Testis (tissue), 2 donors: ENCODE measurements at regions not wholly inside any gene's neighbourhood (a gene's known extent, or its start where the extent isn't known, plus 50 kb on each side); places are given as distances from the start of the nearest gene placed in this dataset.
"Not testable (repeated sequence)": the region's sequence is repeated elsewhere in the genome, so short reads cannot be mapped to it uniquely, and the experiment has no call there.

Experiments
- DNase-seq: peaks from one replicate; pipeline ENCODE4 v3.0.0-alpha.2; 2019
- H3K27ac ChIP-seq, 2 donors: fragments of 200-600 bp; sonication (generic); one replicate each; pipeline ENCODE4 v1.5.1; 2019
- H3K27me3 ChIP-seq: fragments of 200-600 bp; sonication (generic); one replicate; pipeline ENCODE4 v1.5.1; 2019
- H3K36me3 ChIP-seq: fragments of 200-600 bp; sonication (generic); one replicate; pipeline ENCODE4 v1.5.1; 2017; ENCODE audit warnings: low read depth; ENCODE audit errors: missing control alignments
- H3K4me1 ChIP-seq: fragments of 200-600 bp; sonication (generic); one replicate; pipeline ENCODE4 v1.5.1; 2019
- H3K4me3 ChIP-seq, 2 donors: fragments of 200-600 bp; sonication (generic); one replicate each; pipeline ENCODE4 v1.5.1; 2017 to 2019
- H3K9me3 ChIP-seq: fragments of 200-600 bp; sonication (generic); one replicate; pipeline ENCODE4 v1.5.1; 2017
- POLR2A ChIP-seq: fragments of 450-650 bp; IDR thresholded peaks from one replicate; pipeline ENCODE4 v1.6.1; 2017; ENCODE audit warnings: antibody characterized with exemption, mild to moderate bottlenecking, moderate library complexity
- WGBS, 2 donors: methylation state at CpG; one replicate each; pipeline ENCODE4 v1.1.5; 2018; 5-methylcytosine and 5-hydroxymethylcytosine counted together
- intact Hi-C: fragments of 100-400 bp; cut with DNase I; formaldehyde crosslinking; loops from one replicate; pipeline ENCODE4 v1.15.1; 2023; ENCODE audit warnings: low total_unique reads
- TF ChIP-seq, protein P1 (sequence below), 3 experiments: fragments of 450-650 bp in 2 of 3; fragments of 200-600 bp in 1 of 3; sonication (generic) in 1 of 3; IDR thresholded peaks; one replicate each; pipeline ENCODE4 v1.5.1; 2016 to 2019; ENCODE audit warnings: antibody characterized with exemption in 3 of 3, mild to moderate bottlenecking in 2 of 3, moderate library complexity in 1 of 3

DNA sequence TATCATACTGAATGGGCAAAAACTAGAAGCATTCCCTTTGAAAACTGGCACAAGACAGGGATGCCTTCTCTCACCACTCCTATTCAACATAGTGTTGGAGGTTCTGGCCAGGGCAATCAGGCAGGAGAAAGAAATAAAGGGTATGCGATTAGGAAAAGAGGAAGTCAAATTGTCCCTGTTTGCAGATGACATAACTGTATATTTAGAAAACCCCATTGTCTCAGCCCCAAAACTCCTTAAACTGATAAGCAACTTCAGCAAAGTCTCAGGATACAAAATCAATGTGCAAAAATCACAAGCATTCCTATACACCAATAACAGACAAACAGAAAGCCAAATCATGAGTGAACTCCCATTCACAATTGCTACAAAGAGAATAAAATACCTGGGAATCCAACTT lies 52.5 kb upstream of the CCDC71L start:
- H3K36me3 ChIP-seq, H3K4me1 ChIP-seq, H3K27ac ChIP-seq, DNase-seq, H3K4me3 ChIP-seq, intact Hi-C loops, H3K27me3 ChIP-seq, H3K9me3 ChIP-seq: not testable (repeated sequence)
- WGBS, 2 donors = 86 to 100% methylated on average over 1 of the region's 1 CpG

DNA sequence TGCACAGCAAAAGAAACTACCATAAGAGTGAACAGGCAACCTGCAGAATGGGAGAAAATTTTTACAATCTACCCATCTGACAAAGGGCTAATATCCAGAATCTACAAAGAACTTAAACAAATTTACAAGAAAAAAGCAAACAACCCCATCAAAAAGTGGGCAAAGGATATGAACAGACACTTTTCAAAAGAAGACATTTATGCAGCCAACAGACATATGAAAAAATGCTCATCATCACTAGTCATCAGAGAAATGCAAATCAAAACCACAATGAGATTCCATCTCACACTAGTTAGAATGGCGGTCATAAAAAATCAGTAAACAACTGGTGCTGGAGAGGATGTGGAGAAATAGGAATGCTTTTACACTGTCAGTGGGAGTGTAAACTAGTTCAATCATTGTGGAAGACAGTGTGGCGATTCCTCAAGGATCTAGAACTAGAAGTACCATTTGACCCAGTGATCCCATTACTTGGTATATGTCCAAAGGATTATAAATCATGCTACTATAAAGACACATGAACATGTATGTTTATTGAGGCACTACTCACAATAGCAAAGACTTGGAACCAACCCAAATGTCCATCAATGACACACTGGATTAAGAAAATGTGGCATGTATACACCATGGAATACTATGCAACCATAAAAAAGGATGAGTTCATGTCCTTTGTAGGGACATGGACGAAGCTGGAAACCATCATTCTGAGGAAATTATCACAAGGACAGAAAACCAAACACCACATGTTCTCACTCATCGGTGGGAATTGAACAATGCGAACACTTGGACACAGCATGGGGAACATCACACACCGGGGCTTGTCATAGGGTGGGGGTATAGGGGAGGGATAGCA lies 53.9 kb upstream of the CCDC71L start:
- H3K27me3 ChIP-seq, H3K4me3 ChIP-seq, H3K9me3 ChIP-seq, DNase-seq, H3K36me3 ChIP-seq, intact Hi-C loops, H3K4me1 ChIP-seq, H3K27ac ChIP-seq: not testable (repeated sequence)
- 93 to 95% methylated on average over 6 of the region's 6 CpGs for WGBS, 2 donors

DNA sequence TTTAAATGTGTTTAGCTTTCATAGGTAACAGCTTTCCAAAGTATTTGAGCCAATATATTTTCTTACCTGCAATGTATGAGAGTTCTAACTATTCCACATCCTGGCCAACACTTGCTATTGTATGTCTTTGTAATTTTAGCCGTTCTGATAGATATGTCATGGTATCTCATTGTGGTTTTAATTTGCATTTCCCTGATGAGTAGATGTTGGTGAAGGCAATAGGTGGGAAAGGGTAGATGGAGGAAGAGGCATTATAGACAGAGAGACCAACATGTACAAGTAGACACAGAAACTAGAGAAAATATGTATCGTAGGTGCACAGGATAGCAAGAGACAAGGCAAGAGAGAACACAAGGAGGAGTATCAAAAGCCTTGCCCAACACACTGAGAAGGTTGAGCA lies 54.8 kb upstream of the CCDC71L start:
- TF ChIP-seq, protein P1, sequence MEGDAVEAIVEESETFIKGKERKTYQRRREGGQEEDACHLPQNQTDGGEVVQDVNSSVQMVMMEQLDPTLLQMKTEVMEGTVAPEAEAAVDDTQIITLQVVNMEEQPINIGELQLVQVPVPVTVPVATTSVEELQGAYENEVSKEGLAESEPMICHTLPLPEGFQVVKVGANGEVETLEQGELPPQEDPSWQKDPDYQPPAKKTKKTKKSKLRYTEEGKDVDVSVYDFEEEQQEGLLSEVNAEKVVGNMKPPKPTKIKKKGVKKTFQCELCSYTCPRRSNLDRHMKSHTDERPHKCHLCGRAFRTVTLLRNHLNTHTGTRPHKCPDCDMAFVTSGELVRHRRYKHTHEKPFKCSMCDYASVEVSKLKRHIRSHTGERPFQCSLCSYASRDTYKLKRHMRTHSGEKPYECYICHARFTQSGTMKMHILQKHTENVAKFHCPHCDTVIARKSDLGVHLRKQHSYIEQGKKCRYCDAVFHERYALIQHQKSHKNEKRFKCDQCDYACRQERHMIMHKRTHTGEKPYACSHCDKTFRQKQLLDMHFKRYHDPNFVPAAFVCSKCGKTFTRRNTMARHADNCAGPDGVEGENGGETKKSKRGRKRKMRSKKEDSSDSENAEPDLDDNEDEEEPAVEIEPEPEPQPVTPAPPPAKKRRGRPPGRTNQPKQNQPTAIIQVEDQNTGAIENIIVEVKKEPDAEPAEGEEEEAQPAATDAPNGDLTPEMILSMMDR (IDR thresholded peaks at IDR 0.05) = no peak
- no peak for TF ChIP-seq POLR2A
- Histone ChIP-seq H3K4me1 (no peaks in the 10 kb centered on the region), H3K27ac (no peak overlapping the region), H3K4me3 (no peak overlapping the region), H3K36me3 (no peaks in the 10 kb centered on the region), H3K9me3 (no peaks in the 10 kb centered on the region), H3K27me3 (no peaks in the 10 kb centered on the region)
- 93 to 96% methylated on average over 2 of the region's 2 CpGs for WGBS, 2 donors
- intact Hi-C loops = no loop called here
- DNase-seq = no peak

DNA sequence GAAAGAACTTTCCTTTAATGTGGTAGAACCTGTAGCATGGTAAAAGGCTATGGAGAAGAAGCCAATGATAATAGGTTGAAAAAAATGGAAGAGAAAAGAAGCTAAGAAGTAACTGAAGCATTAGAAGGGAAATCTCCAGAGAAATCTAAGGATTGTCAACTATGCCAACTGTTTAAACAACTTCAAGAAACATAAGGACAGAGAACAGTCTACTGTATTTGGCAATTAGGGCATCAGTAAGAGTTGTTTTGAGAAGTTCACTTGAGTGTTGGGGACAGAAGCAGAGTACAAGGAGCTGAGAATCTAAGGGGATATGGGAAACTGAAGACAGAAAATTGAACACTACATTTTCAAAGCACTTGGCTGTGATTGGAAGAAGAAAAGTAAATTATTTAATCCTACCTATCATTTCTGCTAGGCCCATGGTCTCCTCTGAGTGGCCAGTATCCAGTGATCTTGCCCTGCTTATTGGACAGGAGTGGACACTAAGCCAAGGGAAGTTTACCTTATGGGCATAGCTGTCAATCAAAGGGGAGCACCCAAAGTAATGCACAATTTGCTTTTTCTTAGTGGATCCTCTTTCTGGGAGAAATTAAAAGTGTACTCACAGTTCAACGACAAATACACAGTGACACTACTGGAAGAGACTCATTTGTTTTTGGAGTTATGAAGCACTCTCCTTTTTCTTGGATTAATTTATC lies 56.4 kb upstream of the CCDC71L start:
- H3K9me3 ChIP-seq = no peaks in the 10 kb centered on the region
- H3K4me3 ChIP-seq = no peak overlapping the region
- DNase-seq = no peak
- 78 to 82% methylated on average over 1 of the region's 1 CpG for whole genome bisulfite sequencing, 2 donors
- intact Hi-C loops = no loop called here
- no peaks in the 10 kb centered on the region for H3K36me3 ChIP-seq
- TF ChIP-seq, protein P1 (IDR thresholded peaks at IDR 0.05) = no peak
- no peak for TF ChIP-seq POLR2A
- no peaks in the 10 kb centered on the region for H3K4me1 ChIP-seq
- no peaks in the 10 kb centered on the region for H3K27me3 ChIP-seq
- H3K27ac ChIP-seq = no peak overlapping the region

DNA sequence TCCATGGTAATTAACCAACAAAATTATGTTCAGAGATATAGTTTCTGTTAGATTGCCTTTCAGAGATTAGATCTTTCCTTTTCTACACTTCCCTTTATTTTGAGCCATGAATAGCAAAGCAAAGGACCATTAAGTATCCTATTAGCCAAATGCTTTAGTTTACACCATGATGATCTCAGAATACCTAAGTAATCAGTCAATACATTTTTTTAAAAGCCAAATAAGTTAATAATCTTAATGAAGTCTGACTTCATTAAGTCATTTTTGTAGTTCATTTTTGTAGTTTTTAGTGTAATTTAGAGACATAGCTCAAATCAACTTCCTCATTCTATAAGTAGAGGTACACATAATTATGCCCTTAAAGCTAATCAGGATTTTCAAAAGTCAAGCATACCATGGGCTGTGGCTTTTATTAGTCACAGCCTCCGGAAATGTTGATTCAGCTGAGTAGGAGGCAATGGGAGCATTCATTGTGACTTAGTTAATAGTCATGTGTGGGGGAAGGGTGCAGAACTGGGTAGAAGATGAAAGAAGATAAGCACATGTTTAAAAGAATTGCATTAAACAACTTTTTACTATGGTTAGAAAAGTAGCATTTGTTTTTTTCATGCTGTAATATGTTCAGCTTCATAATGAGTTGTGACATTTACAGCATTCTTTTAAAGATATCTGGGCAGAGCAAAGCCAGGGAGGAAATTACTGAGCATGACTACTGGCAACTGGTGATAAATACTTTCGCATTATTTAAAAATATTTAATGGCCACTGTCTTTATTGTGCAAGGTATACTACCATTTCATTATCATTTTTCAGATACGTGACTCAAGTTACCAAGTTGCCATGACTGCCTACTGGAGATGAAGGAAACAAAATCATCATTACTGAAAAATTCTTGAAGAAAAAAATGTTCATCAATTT lies 57.3 kb upstream of the CCDC71L start:
- intact Hi-C loops = no loop called here
- WGBS, 2 donors = 44% methylated on average over 3 of the region's 3 CpGs
- H3K4me1 ChIP-seq = no peaks in the 10 kb centered on the region
- DNase-seq = no peak
- H3K27me3 ChIP-seq = no peaks in the 10 kb centered on the region
- H3K36me3 ChIP-seq = no peaks in the 10 kb centered on the region
- no peaks in the 10 kb centered on the region for H3K9me3 ChIP-seq
- H3K27ac ChIP-seq = no peak overlapping the region
- H3K4me3 ChIP-seq = no peak overlapping the region
- no peak for TF ChIP-seq POLR2A
- TF ChIP-seq, protein P1 (IDR thresholded peaks at IDR 0.05) = no peak
